Dermis microvascular lymphatic vessel endothelial cell (primary cell): ENCODE measurements at regions not wholly inside any gene's neighbourhood (a gene's known extent, or its start where the extent isn't known, plus 50 kb on each side); places are given as distances from the start of the nearest gene placed in this dataset.

Experiments
- DNase-seq, 2 donors: peaks; one replicate each; pipeline versions ENCODE4 v3.0.0 to v3.0.0-alpha.2; 2010; ENCODE audit warnings: low read depth in 2 of 2

DNA sequence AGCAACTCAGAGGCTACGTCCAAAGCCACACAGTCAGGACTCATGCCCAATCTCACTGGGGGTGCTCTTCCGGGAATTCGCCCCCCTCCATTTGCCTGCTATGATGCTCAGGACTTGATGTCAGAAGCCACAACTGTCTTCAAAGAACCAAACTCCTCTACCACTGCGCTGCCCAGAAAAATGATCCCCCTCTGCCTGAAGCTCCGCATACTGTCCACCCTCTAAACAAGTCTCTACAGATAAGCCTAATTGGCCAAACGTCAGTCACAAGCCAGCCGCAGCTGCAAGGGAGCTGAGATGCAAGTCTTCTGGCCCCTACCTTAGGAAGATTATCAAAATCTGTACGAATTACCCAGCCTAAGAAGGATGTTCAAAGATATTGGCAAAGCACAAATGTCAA lies 294.6 kb downstream of the BUD13 start:
- no peak for DNase-seq

DNA sequence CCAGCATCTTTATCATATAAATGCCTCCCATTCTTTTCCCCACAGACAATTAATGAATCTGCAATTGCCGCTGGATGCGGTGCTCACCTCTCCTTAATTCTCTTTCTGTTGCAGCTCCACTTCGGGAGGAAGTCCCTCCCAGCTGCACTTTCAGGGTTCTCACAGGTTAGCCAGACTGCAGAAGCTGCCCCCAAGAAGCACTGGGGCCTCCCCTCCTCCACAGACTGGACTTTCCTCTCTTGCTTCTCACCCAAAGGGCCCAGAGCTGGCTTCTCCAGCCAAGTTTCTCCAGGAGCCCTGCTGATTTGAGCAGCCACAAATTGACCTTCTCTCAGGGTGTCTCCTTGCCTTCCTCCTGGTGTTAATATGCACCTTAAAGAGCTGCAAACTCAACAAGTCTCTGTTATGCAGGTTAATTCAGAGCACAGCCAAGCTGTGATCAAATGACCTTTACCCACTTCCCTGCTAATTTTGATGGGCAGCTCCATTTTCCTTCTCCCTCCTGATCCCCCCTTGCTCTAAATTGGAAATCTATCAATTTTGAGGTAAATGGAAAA lies 298.9 kb downstream of the BUD13 start:
- no peak for DNase-seq

DNA sequence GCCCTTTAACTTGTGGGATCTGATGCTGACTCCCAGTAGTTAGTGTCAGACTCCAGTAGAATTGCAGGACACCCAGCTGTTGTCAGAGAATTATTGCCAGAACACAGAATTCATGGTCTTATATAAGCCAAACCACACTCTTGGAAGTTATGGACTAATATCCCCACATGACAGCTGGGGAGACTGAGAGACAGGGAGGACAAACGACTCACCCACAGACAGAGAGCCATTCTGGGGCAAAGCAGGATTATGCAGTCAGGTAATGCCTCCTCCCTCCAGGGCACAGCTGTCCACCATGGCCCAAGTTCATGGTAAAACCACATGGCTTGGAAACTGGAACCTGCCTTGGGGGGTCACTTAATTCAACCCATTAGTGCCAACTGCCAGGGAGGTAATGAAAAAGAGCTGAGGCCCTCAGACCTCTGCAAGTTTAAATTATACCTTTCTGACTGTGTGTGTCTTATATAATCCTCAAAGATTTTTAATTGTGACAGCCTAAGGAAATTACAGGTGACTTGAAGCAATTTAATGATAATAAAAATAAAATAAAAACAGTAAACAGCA lies 299.5 kb downstream of the BUD13 start:
- DNase-seq: peak in 1 of 2 donors; percentile 2

DNA sequence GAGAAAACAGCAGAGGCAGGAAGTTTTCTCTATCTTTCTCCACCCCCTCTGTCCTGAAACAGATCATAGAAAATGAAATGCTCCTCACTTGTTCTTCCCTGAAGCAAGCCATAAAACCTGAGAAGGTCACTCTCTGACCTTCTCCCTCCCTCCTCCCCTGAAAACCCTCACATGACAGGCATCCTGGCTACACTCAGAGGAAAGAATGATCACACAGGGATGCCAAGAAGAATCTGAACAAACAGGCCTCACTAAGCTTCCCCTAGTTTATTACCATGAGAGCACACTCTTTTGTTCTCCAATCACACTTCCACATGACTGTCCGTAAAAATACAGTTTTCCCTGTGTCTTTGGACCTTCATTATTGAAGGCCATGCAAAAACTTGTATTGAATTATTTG lies 300.1 kb downstream of the BUD13 start:
- peak; percentile 64 to 90 for DNase-seq

DNA sequence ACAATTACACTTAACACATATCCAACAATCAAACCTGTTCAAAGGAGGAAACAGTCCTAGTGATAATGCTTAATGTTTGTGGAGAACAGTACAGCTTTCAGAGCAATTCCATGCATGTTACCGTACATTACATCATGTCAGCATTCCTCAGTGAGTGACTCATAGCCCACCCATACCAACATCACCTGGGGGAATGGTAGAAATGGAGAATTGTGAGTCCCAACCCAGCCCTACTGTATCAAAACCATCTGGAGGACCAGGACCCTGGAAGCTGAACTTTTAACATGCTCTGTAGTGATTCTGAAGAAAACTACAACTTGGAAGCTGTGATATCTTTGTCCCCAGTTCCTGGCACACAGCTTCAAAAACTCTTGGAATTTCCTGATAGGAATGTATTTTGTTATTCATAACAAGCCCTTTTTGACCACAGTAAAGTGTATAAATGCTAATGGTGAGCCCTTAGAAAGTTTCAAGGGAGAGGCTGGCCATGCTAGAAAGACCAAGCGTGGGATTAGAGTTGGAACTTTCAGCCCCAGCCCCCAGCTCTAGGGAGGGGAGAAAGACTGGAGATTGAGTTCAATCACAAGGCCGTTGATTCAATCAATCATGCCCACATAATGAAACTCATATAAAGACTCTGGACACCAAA lies 301.1 kb downstream of the BUD13 start:
- peak; percentile 82 to 91 for DNase-seq

DNA sequence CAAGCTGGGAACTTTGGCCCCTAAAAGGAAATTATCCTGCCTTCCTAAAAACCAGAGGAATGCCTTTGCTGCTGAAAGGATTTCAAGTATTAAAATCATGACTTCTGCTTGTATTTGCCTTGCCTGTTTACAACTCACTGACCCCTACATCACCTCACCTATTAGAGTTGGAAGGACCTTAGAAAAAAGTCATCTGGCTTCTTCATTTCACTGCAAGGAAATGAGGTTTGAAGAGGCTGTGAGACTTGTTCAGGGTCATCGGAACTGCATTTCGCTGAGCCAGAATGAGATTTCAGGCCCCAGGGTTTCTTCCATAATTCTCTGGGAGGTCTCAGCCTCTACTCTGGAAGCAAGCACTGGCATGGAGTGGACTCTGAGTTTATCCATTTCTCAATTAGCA lies 304.1 kb downstream of the BUD13 start:
- no peak for DNase-seq

DNA sequence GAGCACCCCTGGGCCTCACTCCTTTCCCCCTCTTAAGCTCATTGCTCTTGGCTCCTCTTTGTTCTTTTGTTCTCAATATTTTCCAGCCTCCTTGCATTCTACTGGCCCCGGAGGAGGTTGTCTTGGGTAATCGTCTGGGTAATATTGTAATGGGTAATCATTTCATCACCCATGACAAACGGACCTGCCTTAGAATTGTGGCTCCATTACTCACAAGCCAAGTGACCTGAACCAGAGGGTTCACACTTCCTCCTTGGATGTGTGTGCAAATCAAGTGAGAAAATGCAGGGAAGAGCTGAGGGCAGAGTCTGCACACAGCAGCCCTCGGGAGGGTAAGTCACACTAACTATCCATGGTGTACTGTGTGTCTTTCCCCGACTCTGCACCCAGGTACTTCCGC lies 305.0 kb downstream of the BUD13 start:
- DNase-seq: no peak

DNA sequence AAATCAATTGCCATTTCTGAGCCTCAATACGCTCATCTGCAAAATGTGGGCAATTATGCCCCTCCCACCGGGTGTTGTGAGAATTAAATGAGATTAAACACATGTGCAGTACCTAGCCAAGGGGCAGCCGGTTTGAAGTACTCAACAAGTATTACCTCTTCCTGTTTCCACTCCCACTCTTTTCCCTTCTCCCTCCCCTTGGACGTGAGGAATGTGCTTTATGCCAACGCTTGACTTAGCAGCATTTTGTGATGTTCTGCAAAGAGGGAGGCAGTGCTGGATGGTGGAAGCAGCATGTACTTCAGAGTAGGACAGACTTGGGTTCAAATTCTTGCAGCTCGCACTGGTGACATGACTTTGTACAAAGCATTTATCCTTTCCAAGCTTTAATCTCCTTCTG lies 306.0 kb downstream of the BUD13 start:
- no peak for DNase-seq

DNA sequence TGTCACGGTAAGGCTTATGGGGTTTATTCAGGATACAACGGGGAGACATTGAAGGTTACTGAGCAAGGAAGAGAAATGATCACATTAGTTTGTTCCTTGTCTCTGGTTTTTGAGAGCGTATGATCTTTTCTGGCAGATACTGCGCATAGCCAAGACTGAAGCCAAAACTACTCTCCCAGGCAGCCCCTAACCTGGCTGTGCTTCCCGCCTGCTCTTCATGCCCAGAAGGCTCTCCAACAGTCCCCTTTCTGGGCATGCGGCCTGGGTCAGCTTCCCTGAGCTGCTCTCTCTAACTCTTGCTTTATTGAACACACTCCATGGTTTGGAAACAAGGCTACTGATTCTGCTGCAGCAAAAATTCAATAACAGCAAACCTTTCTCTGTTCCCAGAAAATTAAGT lies 306.6 kb downstream of the BUD13 start:
- DNase-seq: no peak

DNA sequence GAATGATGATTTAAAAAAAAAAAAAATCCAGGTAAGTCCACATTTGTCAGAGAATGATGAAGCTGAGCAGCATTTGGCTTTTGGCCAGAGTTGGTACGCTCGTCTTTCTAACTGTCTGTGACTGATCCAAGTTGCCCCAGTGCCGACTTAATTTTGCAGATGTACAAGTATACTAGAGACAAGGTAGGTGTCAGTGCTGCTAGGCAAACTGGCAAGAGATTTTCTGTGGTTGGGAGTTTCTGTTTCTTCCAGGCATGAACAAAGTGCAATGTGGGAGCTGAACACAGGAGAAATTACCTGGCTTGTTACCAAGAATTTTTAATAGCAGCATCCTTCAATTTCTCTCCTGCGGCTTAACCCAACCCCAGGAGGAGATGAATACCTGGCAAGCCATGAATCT lies 307.7 kb downstream of the BUD13 start:
- no peak for DNase-seq

DNA sequence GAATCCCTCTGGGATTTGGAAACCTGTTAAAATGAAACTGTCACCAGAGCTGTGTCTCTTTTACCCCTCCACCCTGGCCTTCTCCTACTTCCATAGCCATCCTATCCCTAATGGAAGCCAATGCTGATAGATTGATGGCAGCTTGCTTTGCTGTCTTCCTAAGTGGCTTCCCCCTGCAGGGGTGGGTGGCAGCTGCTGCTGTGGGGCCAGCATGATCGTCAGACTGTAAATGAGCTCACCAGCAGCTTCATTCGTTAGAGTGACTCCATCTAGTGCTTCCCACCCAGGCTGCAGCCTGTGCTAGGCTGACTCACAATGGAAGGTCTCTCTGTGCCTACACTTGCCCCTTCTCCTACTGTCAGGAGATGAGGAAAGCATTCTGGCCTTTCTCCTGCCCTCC lies 311.0 kb downstream of the BUD13 start:
- peak in 1 of 2 donors; percentile 28 for DNase-seq

DNA sequence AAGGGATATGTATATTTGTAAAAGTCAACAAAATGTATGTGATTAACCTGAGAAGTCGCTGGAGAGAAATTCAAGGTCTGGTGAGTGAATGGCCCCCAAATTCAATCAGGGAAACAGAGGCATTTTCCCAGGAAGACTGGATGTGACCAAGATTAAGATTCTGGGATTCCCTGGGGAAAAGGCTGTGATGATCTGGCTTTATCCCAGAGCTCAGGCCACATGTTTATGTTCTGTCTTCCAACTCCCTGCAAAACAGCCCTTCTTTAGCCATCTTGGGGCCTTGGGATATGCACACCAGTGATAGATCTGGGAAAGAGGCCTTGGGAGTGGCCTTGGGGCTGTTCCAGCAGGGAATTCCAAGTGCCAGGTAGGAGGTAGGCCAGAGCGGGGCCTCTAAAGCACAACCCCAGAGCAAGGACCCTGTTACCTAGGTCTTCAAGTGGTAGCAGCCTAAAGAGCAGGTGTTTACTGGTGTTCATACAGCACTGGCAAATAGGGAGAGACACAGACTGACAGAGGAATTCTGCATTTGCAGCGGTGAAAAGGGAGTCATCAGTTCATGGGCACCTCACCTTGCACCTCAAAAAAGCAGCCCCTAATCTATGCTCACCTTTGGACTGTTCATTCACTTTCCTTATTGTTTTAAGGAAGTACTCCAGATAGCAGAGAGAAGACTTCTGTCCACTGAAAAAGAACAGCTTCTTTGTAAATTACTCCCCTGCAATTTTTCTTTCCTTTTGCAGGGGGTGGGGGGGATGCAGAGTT lies 312.4 kb downstream of the BUD13 start:
- no peak for DNase-seq

DNA sequence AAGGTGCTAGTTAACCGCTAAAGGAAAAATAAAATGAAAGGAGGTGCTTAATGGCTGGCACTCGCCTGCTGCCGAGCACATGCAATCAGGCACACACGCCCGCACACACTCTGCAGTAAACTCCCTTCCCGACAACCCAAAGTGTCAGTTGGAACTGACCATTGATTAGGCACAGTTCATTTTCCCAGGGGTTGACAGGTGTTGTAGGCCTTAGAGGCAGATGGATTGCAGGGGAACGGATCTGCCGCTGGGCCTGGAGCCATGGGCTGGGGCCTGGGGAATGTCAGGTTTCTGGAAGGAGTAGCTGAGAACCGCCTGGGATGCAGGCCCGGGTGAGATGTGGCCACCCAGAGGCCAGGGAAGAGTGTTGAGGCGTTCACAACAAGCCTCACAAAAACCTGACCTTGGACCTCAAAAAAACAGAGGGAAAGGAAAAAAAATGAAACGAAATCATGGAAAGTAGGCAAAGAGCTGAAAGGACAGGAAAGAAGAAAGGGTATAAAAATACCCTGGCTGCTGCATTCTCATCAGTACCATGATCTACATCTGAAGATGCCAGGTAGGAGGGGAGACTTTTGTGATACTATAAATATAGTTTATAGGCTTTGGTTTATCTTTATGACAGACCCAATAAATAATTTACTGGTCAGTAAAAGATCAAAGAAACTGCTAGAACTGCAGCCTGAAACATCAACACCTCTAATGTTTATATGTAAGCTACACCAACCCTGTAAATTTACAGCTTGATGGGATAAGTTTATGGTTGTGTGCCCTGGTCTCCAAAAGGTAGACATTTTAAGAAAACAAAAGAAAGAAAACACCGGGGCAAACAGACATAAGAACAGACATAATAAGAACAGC lies 313.4 kb downstream of the BUD13 start:
- no peak for DNase-seq

DNA sequence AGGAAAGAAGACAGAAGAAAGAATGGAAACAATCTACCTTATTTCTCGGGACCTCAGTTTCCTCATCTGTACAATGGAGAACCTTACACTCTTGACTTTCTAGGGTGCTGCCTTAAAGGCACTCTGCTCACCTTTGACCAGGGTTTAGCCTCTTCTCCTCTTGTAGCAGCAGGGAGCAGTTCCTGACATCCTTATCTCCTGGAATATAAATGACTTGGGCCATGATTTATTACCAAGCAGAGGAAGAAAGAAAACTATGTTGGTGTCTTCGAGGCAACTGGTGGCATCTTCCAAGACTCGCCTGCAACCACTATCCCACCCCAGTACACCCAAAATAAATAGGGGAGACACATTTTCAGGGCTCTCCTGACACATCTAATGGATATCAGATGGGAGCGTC lies 314.2 kb downstream of the BUD13 start:
- DNase-seq: no peak

DNA sequence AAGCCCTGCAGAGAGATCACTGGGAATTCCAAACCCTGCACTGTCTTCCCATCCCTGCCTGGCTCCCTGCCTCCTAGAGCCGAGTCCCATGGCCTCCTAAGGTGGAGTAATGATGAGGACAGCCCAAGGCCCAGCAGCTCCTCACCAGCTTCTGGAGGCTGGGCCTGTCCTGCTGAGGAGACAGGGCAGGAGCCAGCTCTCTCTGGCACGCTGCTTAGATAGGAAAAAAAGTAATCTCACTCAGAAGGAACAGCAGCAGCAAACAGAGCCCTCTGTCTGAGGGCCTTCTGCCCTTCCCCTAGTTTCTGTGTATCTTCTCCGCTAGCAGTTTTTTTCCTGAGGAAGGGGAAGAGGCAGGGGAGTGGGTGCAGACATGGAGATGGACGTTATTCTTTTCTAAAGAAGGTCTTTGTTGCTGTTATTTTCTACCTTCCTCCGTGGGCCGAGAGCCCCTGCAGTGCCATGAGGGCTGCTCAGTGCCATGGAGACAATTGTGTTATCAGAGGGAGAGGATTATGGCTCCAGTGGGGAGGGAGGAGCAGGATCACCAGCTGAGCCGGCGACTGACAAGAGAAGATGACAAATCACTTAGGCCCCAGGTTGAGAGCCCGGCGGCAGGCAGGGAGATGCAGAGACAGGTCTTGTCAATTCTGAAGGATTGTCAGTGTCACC lies 315.3 kb downstream of the BUD13 start:
- no peak for DNase-seq

DNA sequence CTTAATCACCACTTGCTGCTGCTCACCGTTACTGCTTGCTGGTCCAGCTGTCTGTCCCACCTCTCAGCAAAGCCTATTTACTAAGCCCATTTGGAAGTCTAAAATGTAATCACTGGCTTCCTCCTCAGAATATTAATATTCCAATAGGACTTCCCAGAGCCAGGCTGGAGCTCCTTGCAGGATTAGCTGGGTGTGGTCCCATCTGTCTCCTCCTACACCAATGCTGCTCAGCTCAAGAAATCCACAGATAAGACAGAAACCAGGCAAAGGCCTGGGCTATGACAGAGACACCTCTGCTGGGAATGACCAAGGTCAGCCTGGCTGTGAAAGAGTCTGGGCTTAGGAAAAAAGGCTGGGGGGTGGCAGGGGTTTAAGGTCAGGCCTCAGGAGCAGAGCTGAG lies 317.8 kb downstream of the BUD13 start:
- no peak for DNase-seq

DNA sequence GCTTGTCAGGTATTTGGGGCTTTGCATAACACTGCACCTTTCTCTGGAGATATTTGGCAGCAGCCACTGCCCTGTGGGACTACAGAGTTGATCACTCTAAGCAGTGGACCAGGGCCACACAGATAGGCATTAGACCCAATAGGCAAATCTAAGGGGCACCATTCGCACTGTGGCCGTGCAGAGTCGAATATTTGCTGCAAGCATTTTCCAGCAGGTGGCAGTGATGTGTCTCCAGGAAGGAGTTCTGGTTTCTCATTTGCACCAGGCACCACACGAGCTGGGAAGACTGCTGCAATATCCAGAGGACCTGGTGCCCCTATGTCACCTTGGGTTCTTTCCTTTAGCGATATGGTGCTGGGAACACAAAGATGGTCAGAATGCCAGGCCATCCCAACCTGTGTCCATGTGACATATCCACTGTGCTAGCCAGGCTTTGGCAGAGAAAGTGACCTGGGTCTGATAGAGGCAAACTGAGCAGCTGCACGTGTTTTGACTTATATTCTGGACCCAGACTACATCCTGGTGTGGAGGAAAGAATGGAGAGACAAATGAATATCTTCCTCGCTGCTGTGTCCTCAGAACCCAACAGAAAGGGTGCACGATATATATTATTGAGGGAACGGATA lies 318.7 kb downstream of the BUD13 start:
- DNase-seq: peak; percentile 50 to 74

DNA sequence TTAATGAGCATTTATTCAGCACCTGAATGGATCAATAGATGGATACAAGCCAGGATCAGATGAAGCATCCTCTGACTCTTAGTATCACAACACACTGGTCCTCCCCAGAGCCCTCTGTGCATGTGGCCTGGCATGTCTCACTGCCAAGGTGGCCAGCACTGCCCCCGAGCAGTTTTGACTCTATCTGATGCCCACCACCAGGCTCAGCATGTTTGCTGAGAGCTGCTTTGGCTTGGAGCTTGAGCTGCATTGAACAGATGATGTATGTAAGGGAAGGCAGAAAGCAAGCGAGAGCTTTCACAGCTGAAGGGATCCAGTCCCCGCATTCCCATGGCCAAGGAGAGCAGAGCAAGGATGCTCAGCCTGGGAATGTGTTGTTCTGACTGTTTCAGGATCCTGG lies 320.3 kb downstream of the BUD13 start:
- no peak for DNase-seq

DNA sequence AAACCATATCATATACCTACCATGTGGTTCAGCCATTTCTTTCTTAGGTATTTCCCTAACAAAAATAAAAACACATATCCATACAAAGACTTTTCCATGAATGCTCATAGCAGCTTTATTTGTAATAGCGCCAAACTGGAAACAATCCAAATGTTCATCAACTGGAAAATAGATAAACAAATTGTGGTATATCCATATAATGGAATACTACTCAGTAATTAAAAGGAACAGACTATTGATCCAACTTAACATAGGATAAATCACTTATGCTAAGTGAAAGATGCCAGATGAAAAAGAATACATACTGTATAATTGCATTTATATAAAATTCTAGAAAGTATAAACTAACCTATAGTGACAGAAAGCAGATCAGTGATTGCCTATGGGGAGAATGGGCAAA lies 323.3 kb downstream of the BUD13 start:
- DNase-seq: no peak

DNA sequence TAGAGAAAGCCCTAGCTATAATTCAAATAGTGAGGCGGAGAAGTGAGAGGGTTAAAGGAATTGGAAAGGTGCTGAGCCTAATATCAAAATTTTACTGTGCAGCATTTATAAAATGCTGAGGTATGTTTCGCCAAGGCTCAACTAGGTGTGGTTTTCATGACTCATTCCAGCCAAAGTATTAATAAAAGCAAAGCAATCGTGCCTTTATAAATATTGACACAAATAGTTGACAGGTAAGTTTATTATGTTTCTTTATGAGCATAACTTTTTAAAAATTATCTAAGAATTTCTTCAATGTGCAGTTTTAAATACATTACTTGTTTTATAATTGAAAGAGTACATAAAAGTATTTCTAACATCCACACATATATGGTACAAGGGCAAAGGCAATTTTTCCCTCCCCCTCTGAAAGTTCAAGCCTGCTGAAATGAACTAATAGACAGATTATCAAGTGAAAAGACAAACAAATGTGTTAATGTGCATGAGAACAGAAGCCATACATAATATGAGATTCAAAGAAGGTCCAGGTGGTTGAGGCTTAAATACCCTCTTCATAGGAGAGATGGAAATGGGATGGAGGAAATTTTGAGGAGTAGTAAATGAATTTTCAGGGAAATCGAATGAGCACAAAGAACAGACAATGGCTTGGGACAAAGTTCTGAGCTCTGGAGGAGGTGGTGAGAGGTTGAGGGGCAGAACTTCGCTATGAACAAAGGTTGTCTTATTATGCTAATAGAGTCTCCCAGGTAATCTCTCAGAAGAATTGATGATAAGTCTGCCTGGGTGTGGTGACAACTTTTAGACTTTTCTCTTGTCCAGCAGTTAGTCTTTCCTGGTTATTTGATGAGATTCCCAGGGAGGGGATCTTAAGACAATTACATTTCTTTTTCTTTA lies 326.5 kb downstream of the BUD13 start:
- DNase-seq: no peak
